GM12878 (cell line): ENCODE measurements at regions not wholly inside any gene's neighbourhood (a gene's known extent, or its start where the extent isn't known, plus 50 kb on each side); places are given as distances from the start of the nearest gene placed in this dataset.

ENCODE experiments used
- CBX5 ChIP-seq: sonication (generic); IDR thresholded peaks from 2 replicates; pipeline ENCODE4 v1.6.1; 2016; ENCODE audit warnings: low read depth, moderate library complexity, mild to moderate bottlenecking, inconsistent platforms
- CEBPB ChIP-seq, 2 experiments: fragments of 150-350 bp in 1 of 2; IDR thresholded peaks; 2 replicates each; pipeline ENCODE4 v1.6.1; 2012 to 2014; ENCODE audit warnings: low read depth in 2 of 2, low read length in 2 of 2, borderline replicate concordance in 1 of 2, inconsistent platforms in 1 of 2
- CTCF ChIP-seq, 3 experiments: IDR thresholded peaks in 2 of 3; conservative IDR thresholded peaks in 1 of 3; 2 replicates each; pipeline ENCODE4 v1.5.1; 2011; ENCODE audit warnings: low read depth in 3 of 3, low read length in 3 of 3, mild to moderate bottlenecking in 3 of 3, control low read depth in 2 of 3, moderate library complexity in 2 of 3, inconsistent platforms in 1 of 3, mixed read lengths in 1 of 3; ENCODE audit not compliant: control insufficient read depth in 2 of 3, insufficient read depth in 1 of 3; ENCODE audit errors: extremely low read depth in 1 of 3
- EGR1 ChIP-seq, 2 experiments: IDR thresholded peaks; 1 replicate in 1 of 2; 2 replicates in 1 of 2; pipeline ENCODE4 v1.6.1; 2011 to 2012; ENCODE audit warnings: low read depth in 2 of 2, low read length in 2 of 2, borderline replicate concordance in 1 of 2, mild to moderate bottlenecking in 1 of 2, moderate library complexity in 1 of 2
- MEF2A ChIP-seq: IDR thresholded peaks from 2 replicates; pipeline ENCODE4 v1.6.1; 2011; ENCODE audit warnings: low read depth, mild to moderate bottlenecking, low read length, moderate library complexity; ENCODE audit not compliant: insufficient read depth
- MEF2B ChIP-seq: fragments of 450-650 bp; IDR thresholded peaks from 2 replicates; pipeline ENCODE4 v1.6.1; 2018; ENCODE audit warnings: mild to moderate bottlenecking, moderate library complexity; ENCODE audit not compliant: partially characterized antibody, poor library complexity, severe bottlenecking
- MXI1 ChIP-seq: fragments of 150-350 bp; IDR thresholded peaks from 2 replicates; pipeline ENCODE4 v1.6.1; 2011; ENCODE audit warnings: low read depth, mild to moderate bottlenecking, inconsistent platforms, low read length, improper control_type of control experiment
- SP1 ChIP-seq: IDR thresholded peaks from one replicate; pipeline ENCODE4 v1.6.1; 2011; ENCODE audit warnings: low read depth, low read length

- TF ChIP-seq EGR1 (IDR thresholded peaks at IDR 0.05; ENCODE audit: borderline replicate concordance in 1 of 2, low read depth in 2 of 2, low read length in 2 of 2) (no peak), SP1 (no peak), CBX5 (no peak), MEF2B (no peak), MEF2A (no peak), CTCF (IDR thresholded peaks at IDR 0.05 in 2 of 3, conservative IDR thresholded peaks at IDR 0.05 in 1 of 3; ENCODE audit: control insufficient read depth in 2 of 3, extremely low read depth in 1 of 3, insufficient read depth in 1 of 3, low read depth in 3 of 3, low read length in 3 of 3) (no peak), MXI1 (no peak), CEBPB (IDR thresholded peaks at IDR 0.05; ENCODE audit: borderline replicate concordance in 1 of 2, low read depth in 2 of 2, low read length in 2 of 2) (no peak)
Observed at GRCh38 chr2:176650838-176651555, 381.8 kb downstream of the MTX2 start.
